ENCODE measurements at regions not wholly inside any gene's neighbourhood (a gene's known extent, or its start where the extent isn't known, plus 50 kb on each side); places are given as distances from the start of the nearest gene placed in this dataset.

DNA sequence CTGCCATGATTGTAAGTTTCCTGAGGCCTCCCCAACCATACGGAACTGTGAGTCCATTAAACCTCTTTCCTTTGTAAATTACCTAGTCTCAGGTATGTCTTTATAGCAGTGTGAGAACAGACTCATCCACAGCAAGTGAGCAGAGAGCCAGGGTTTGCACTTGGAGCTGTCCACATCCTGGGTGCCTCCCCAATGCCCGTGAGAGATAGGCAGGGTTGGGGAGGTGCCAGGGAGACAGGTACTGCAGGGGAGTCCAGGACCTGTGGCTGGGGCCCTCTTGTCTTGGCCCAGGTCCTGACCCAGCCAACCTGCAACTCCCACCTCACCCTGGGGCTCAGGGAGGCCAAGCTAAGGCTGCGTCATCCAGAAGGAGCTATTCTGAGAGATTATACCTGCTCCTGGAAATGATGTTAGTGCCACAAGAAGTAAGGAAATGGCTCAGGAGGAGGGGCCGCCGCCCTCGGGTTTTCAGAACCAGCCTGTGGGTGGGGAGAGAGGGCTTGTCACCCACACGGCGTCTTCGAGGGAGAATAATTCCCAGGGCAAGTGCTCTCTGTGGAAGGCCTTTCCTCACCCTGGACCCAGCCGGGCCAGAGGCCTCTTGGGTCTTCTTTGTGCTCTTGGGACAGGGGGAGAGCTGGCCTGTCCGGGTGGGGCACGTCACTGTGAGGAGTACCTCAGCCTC is 66.5 kb downstream of the ADRA2C start:
- no peak for FAIRE-seq

DNA sequence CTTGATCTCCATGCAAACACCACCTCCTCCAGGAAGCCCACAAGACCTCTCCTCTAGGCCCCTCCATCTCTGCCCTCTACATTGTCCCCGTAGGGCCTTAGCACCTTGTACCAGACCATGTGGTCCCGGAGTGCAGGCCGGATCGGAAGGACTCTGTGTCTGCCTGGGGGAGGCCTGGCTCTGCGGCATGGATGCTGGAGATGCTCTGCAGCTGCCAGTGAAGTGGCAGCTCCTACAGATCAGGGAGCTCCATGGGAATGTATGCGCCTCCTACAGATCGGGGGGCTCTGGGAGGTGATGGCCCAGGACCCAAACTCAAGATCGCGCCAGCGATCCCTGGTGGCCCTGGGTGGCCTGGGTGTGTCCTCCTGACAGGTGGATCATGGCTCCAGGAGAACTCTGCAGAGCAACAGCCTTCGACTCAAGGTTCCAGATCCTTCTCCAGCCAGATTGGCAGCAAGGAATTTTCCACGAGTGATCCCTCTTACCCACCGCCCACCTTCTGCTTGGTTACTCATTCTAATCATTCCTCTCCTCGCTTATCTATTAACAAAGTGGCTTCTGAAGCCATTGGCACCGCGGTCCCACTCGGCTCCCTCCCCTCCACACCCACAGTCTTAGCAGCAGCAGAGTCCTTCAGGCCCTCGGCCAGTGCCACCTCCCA is 67.3 kb downstream of the ADRA2C start:
- FAIRE-seq = no peak

DNA sequence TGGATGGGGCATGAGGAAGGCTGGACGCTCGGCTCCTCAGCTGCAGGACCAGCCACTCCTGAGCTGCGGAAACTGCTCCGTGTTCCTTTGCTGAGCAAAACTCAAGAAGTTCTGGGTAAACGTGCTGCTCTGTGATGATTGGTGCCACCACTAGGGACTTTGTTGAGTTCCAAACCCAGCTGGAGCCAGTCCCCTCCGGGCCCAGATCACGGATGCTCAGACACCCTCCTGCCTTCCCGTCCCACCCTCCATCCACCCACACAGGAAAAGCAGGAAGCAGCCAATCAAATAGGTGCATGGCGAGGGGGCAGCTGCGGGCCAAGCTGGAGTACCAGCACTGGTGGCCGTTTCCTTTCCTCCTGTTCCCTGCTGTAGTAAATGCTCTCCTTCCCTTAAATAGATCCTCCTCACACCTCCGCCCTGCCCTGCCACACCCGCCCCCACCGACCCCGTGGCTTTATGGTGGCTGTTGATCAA is 68.0 kb downstream of the ADRA2C start:
- no peak for FAIRE-seq

DNA sequence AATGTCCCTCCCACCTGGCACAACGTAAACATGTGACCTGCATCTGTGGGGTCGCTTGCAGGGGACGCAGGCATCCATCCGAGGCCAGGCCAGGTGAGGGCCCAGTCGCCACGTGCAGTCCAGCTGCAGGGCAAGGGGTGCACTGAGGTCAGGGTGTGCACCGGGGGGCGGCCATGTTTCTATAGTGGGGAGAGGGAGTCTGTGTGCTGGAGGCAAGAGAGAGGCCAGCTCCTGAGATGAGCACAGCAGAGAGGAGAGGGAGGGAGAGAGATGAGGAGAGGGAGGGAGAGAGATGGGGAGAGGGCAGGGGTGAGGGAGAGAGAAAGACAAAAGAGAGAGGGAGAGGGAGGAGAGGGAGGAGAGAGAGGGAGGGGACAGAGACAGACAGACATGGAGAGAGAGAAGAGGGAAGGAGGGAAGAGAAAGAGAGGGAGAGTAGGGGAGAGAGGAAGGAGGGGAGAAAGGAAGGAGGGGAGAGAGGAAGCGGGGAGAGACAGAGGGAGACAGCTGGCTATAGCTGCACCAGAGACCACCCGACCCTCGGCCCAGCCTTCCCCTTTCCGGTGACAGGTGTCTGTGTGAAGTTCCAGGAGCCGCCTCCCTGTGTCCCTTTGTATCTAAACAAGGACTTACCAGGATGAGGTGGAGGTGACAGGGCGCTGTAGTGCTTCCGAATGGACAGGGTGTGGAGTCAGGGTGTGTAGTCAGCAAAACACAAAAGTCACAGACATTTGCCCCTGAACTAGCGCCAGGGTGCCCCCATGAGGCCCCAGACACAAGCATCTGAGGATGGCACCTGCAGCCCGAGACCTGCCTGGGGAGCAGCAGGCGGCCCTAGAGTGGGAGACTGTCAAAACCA is 68.7 kb downstream of the ADRA2C start:
- FAIRE-seq = no peak

DNA sequence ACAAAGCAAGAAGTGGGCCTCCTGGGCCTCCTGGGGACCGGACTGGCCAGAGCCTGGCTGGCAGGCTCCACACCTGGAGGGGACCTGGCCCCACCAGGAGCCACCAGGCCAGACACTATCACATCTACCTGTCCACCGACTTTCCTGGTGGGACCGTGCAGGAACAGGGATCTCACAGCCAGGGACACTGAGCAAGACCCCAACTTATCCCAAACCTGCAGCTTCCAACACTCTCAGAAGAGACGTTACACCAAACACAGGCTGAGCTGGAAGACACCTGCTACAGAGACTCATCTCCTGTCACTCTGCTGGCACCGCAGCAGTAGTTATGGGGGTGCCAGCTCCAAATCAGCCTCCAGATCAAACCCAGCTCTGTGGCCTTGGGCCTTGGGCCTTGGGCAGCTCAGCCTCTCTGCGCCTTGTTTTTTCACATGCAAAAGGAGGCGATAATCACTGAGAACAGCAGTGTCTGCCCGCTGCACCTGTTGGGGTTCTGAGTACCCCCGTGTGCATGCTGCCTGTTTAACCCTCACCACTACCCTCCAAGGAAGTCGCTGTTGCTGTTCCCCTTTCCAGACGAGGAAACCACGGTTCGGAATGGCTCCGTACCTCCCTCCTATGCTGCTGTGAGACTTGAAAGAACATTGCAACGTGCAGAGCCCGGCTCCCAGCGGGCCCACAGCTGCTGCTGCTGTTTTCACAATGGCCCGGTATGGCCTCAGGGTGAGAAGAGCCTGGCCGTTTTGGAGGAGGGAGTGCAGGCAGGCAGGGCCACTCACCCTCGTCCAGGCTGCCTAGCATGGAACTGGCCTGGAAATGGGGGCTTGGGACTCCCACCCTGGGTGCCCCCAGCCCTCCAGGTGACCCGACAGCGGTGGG is 69.6 kb downstream of the ADRA2C start:
- no peak for FAIRE-seq

DNA sequence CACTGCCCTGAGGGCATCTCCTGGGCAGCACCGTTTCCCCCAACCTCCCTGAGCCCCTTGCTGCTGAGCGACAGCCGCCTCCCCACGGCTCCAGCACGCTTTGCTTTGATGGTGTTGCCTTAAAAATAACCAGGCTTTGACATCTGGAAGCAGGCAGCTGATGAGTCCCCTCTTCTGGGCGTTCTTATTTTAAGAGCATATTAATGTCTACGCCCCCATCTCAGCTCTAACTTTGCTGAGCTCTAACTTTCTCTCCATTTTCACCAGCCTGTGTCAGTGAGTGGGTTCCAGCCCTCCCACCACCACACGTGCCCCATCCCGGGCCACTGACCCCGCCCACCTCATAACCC is 70.2 kb downstream of the ADRA2C start:
- FAIRE-seq = no peak

DNA sequence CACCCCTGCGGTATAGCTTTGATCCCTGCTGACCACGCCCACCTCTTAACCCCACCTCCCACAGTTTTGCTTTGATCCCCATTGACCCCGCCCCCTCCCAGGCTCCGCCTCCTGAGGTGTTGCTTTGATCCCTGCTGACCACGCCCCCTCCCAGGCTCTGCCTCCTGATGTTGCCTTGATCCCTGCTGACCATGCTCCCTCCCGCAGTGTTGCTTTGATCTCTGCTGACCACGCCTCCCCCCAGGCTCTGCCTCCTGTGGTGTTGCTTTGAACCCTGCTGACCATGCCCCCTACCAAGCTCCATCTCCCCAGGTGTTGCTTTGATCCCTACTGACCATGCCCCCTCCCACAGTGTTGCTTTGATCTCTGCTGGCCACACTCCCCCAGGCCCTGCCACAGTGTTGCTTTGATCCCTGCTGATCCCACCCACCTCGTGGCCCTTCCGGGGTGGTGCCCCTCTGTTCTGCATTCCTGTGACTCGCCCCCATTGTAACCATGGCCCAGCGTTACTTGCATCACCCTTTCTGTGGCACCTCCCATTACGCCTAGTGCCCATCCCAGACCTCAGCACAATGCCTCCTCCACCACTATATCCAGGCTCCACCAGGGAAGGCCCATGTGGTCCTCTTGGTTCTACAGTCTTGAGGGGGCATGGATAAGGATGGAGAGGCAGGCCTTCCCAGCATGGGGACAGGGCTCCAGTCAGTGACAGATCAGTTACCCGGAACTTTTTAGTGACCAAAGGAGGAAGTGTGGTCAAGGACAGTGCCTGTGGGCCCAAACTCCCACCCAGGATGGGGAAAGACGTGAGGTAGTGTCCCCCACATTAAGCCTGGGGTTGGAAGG is 70.8 kb downstream of the ADRA2C start:
- FAIRE-seq = no peak

DNA sequence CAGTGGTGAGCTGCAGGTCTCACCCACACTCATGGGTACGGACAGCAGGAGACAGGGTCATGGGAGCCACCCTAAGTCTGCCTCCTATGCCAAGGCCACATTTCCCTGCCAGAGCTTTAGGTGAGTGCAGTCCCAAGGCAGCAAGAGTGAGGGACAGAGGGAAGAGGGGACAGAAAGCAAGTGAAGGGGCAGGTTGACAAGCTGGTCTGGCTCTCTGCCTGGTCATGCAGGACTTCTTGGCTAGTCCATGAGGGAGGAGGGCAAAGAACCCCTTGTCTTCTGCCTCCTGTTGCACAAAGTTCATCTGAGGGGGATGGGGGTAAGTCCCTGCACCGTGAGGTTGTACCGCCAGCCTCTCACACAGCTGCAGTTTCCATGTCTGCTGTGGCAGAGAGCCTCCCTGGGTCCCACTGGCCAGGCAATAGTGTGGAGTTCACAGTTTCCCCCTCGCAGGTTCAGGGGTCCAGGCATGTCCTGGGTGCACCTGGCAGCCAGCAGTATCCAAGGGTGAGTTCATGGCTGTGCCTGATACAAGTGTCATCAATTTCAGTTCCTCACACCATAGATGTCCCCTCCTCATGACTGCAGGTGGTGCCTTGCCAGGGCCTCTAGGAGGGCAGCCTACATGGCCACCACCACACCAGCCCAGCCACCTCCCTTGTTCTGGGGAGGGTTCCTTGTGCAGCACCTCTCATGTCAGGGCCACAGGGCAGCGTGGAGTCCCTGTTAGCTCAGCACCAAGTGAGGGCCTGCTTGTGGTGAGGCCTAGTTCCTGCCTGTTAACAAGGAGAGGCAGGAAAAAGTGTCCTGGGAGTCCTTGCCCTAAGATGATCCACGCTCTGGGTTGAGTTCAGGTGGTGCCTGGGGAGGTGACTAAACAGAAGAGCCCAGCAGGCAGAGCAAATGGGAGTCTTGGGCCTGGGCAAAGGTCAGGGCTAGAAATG is 72.5 kb downstream of the ADRA2C start:
- no peak for FAIRE-seq

DNA sequence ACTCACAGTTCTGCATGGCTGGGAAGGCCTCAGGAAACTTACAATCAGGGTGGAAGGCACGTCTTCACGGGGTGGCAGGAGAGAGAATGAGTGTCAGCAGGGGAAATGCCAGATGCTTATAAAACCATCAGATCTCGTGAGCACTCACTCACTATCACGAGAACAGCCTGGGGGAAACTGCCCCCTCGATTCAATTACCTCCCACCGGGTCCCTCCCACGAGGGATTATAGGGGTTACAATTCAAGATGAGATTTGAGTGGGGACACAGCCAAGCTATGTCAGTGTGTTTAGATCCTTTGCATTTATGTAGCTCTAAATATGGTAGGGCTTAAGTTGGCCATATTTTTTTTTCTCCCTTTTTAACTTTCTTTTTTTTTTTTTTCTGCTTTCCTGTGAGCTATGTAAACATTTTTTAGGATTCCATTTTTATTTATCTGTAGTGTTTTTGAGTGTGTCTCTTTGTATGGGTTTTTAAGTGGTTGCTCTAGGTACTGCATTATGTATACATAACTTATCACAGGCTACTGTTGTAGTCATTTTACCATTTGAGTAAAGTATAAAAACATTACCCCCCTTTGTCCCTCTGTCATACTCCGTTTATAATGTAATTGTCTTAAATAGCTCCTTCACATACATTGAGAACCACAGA is 79.0 kb downstream of the ADRA2C start:
- no peak for FAIRE-seq

DNA sequence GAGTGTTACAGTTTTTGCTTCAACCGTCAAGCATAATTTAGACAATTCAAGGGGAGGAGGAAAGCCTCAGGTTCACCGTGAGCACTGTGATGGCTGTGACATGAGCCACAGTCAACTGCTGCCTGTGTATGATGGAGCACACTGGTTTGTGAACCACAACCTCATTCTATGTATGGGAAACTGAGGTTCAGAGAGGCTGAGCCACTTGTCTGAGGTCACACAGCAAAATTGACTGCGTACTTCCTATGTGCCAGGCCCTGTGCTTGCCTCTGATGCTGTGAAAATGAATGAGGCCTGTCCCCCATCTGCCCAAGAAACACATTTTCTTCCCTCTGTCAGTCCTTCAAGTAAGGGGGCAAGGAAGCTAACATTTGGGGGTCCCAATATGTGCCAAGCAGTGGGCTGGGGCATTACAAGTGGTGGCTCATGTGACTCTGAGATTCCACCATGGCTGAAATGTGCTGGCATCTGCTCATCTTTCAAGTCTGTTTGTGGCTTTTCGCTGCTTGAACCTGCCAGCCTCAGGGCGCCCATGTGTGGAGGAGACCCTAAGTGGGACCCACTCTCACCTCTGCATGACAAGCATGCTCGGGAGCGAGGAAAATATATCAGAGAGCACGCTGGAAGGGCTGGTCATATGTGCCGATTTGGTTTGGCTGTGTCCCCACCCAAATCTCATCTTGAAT is 79.7 kb downstream of the ADRA2C start:
- FAIRE-seq = no peak

DNA sequence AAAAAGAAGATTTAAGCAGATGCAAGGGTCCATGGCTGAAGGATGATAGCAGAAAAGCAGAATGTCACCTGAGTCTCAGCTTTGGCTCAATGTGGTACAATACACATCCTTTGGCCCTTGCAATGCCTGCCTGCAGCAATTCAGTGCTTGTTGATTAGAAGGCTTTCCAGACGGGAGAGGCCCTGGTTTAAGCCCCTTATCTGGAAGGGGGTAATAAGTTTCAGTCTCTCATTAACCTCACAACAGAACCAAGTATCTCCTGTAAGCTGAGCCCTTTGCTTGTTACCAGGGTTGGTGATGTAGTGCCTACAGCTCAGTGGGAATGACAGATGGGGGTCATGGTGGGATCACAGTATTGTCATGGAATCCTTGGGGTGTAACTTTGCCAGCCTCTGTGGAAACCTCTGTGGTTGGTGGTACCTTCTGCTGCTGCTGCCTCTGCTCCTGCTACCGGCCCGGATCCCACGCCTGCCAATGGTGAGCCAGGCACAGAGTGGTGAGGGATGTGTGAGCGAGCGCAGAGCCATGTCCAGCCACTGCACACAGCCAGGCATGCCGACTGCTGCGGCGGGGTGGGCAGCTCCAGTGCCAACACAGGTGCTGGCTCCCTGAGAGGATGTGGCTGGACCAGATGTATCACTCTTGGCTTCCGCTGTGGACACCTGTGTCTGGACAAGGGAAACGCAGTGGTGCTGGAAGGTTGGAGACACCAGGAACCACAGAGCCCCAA is 81.2 kb downstream of the ADRA2C start:
- FAIRE-seq = no peak

DNA sequence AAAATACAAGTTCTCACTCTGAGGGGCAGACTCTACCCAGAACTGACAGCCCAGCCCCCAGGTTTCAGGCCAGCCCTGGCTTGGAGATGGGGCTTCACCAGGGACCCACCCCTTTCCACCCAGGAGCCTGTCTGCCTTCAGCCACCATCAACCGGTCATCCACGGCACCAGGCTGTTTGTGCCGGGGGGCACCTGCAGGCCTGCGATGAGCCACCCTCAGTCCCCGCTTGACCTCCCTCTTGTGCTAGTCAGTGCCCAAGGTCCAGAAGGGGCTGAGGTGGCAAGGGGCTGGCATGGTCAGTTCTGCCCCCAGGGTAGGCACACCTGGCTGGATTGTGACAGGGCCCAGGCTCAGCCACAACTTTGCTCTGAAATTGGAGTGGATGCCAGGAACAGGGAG is 82.1 kb downstream of the ADRA2C start:
- FAIRE-seq = no peak

DNA sequence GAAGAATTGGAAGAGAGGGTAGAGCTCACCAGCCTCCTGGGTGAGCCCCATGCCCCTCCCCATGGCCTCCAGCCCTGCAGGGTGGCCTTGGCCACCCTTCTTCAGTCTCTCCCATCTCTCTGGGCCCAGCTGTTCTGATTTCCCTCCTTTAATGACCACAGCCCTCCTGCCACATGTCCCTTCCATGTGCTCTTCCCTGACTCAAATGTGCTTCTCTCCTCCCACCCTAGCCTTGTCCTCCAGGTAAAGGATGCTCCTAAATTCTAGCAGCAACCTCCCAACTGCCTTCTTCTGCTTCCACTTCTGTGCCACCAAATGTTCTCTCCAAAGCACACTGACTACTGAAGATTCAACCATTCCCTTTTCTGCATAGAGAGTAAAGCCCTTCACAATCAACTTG is 83.0 kb downstream of the ADRA2C start:
- FAIRE-seq = no peak

DNA sequence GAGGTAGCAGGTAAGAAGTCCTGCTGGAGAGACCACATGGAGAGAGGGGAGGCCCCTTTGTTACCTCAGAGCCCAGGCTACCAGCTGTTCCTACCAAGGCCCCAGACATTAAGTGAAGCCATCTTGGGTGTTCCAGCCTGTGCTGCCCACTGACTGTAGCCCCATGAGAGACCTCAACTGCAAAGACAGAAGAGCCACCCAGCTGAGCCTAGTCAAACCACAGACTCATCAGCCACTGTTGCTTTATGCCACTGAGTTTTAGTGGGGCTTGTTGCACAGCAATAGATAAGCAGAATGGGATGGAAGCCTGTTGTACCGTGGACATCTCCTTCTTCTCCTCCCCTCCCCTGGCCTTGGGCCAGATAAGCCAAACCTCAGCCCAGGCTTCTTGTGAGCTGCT is 83.9 kb downstream of the ADRA2C start:
- no peak for FAIRE-seq

DNA sequence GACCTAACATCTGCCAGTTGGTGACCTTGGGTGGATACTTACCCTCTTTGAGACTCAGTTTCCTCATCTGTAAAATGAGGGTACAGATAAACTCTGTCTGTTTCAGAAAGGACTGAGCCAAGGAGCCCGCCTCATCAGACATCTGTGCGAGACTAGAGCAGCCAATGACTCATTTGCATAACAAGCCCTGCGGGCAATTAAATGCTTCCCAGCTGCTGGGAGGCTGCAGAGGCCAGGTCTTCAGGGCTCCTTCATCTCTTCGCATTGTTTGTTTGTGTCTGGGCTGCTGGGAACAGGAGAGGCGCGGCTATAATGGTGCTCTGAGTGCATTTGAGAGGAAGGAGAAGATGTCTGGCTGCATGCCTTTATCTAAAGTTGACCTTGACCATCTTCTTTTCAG is 85.0 kb downstream of the ADRA2C start:
- FAIRE-seq = no peak

DNA sequence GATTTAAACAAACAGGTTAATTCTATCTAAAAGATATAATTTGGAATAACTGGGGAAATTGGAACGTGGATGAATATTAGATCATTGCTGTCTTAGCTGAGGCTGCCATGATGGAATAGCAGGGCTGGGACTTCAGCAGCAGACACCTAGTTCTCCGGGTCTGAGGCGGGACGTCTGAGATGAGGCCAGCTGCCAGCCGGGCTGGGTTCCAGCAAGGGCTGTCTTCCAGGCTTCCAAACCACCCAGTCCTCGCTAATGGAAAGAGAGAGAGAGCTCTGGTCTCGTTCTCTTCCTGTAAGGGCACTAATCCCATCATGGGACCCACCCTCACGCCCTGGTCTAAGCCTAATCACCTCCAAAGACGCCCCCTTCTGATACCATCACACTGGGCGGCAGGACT is 85.7 kb downstream of the ADRA2C start:
- FAIRE-seq = no peak

DNA sequence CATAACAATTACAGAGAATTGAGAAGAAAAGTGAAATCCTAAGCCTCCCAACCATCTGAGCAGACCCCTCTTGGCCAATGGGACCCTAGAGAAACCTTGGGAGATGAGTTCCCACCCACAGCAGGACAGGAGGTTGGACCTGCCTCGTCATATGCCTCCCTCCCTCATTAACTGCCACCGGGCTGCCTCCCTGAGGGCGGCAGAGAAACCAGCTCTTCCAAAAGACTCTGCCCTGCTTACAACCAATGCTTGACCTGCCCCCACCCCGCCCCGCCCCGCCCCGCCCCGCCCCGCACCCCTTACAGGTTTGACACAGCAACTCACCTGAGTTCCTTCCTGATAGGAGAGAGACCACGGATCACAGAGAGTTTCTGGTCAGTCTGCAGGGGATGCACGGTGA is 86.1 kb downstream of the ADRA2C start:
- no peak for FAIRE-seq

DNA sequence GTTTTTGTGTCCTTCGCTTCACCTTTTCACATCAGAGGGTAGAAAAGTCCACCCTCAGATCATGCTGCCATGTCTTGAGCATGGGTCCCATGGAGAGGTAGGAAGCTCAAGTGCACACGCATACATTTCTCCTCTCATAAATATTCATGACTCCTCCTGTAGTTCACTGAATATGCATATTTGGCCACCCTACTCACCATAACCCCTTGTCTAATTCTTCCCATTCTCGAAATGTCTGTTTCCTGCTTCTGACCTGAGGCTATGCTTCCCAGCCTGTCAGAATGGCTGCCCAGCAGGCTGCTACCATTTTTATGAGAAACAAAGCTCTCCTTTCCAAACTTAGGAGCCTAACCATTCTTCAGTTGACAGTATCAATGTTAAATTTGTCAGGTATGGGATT is 86.5 kb downstream of the ADRA2C start:
- no peak for FAIRE-seq
